HG02623 (cell line): ENCODE measurements at regions not wholly inside any gene's neighbourhood (a gene's known extent, or its start where the extent isn't known, plus 50 kb on each side); places are given as distances from the start of the nearest gene placed in this dataset.
"Not testable (repeated sequence)": the region's sequence is repeated elsewhere in the genome, so short reads cannot be mapped to it uniquely, and the experiment has no call there.

Experiments
- ATAC-seq: cut with Tn5 transposase; IDR thresholded peaks from one replicate; pipeline ENCODE4 v1.9.1; 2021; ENCODE audit warnings: moderate library complexity; ENCODE audit not compliant: unreplicated experiment

DNA sequence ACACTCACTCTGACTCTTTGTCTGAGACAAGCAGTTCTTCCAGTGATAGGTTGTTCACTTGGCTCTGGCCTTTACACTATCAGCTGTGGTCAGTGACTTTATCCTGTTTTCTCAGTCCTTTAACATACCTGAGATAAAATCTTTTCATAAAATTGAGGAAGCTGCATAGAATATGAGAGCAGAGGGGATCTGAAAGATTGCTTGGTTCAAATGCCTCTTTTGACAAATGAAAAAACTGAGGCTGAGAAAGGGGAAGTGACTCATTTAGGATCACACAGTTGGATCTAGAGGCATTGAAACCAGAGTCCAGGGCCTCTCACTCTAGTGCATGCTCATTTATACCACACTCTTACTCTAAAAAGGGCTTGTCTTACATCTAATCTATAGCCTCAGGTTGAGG, 277.0 kb upstream of the TBX18 start:
- no peak for ATAC-seq

DNA sequence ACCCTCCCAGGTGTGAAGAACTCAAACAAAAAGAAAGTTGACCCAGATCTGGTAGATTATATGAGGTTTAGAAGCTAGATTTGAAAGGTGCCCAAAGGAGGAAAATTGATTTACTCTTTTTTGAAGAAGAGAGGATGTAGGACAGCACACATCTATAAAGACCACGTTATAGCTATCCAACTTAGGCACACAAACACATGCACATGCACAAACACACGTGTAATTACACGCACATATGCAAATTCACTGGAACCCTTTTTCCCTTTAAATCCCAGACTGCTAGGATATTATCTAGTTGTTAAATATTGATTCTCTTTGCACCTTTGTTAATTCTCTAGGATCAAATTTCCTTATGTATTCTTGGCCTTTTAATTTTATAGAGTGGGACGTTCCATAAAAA, 272.8 kb upstream of the TBX18 start:
- ATAC-seq, result no peak

DNA sequence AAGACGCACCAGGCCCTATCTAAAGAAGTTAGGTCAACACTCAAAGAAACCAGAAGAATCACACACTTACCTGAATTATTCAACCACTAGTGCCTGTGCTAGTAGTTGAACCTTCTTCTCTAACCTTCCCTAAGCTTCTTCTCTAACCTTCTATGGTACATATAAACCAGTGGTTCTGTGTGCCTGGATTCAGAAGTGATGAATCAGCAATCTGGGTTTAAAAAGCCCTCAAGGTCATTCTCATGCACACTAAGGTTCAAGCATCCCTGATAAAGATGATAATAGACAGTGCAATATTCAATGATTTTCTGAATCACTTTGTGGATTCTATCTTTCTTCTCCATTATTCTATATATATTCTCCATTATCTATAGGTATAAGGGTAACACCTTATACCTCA, 271.4 kb upstream of the TBX18 start:
- no peak for ATAC-seq

DNA sequence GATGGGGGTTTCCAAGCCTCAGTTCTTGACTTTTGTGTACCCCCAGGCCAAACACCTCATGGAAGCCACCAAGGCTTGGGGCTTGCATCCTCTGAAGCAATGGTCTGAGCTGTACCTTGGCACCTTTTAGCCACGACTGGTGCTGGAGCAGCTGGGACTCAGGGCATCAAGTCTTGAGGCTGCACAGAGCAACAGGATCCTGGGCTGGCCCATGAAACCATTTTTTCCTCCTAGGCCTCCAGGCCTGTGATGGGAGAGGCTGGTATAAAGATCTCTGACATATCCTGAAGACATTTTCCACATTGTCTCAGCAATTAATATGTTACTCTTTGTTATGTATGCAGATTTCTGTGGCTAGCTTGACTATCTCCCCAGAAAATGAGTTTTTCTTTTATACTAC, 269.1 kb upstream of the TBX18 start:
- no peak for ATAC-seq

DNA sequence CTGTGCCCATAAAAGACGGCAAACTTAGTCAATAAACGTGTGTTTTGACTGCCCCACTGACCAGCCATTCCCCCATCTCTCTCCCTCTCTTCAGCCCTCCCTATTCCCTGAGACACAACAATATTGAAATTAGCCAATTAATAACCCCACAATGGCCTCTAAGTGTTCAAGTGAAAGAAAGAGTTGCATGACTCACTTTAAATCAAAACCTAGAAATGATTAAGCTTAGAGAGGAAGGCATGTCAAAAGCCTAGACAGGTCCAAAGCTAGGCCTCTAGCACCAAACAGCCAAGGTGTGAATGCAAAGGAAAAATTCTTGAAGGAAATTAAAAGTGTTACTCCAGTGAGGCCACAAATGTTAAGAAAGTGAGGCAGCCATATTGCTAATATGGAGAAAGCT, 261.6 kb upstream of the TBX18 start:
- ATAC-seq, result no peak

DNA sequence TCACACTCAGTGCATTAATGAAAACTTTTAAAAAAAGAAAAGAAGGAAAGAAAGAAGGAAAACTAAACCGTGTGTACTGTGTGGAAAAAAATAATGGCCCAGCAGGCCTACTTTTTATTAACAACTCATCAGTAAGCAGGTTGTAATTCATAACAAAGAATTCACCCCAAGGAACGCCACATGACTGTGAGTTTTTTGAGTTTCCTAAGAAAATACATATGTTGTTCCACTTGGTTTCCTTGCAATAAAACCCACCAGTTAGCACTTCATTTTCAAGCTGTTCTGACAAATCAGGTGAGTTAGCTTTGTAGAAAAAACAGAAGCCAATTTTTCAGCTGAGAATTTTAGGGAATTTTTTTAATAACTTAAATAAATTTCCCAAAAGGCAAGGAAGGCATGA, 259.3 kb upstream of the TBX18 start:
- ATAC-seq, result no peak

DNA sequence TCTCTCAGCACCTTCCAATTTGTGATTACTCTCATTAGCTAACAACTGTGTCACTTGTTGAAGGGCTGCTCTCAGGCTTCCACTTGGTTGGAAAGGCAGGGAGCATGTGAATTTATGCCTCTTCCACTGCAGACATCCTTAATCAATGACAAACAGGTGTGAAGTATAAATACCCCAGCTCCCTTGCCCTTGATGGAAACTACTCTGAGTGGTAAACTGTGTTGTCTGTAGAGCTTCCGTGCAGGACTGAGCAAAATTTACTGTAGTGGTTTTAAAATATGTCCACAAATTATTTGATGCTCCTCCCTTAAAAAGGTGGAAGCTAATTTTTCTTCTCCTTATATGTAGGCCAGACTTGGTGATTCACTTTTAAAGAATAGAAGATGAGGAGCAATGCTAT, 253.0 kb upstream of the TBX18 start:
- ATAC-seq, result no peak

DNA sequence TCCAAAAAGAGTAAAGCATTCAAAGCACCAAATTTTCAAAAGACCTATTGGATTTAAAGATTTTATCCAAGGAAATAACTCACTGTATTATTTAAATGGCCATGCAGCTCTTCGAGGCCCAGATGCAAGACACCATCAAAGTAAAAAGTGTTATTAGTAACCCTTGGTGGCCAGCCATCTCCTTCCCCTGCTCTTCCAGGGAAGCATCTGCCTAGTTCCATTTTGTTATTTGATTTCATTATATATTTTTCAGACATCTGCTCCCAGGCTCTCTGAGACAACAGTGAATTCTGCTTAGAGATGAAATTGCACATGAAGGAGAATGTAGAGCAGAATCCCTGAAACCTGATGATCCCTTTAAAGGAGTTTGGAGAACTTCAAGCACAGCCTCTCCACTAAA, 252.3 kb upstream of the TBX18 start:
- ATAC-seq, result no peak

DNA sequence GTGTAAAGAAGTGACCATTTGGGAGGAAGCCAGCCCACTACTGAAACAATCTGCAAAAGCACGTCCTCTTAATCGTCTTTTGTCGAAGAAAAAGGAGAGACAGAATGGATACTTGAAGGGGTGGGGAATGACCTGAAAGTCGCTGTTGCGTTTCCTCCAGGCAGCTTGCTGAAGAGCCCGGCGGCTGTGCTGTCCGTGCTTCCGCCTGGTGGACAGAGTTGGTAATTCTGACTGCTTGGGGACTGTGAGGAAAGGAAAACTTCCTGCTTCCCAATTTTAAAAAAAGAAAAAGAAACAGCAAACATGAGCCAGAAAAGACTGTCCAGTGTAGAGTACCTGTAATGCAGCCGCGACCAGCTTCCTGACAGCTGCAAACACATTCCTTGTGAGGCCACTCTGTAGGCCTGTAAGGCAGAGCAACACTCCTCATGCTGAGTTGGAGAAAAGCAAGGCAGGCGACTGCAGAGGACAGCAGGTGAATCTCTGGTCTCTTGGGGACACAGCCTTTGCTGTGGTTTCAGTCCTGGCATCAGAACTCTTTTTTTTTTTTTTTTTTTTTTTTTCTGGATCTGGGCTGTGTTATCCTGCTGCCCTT, 251.1 kb upstream of the TBX18 start:
- peak; percentile 75 for ATAC-seq

DNA sequence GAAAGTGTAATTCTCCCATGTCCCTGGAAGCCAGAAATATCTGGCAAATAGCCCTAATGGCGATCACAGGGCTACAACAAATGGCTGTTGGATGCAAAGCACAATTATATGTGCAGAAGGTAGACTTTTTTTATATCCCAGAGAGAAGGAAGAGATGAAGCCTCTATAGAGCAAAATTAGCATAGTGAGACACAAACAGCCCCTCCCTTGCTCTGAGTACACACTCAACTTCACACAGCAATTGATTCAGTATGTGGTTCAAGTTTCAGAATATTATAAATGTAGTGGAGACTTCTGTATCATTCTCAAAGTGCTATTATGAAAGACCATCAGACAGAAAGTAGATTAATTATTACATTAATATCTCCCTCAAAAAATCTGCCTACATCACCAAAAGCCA, 246.5 kb upstream of the TBX18 start:
- no peak for ATAC-seq

DNA sequence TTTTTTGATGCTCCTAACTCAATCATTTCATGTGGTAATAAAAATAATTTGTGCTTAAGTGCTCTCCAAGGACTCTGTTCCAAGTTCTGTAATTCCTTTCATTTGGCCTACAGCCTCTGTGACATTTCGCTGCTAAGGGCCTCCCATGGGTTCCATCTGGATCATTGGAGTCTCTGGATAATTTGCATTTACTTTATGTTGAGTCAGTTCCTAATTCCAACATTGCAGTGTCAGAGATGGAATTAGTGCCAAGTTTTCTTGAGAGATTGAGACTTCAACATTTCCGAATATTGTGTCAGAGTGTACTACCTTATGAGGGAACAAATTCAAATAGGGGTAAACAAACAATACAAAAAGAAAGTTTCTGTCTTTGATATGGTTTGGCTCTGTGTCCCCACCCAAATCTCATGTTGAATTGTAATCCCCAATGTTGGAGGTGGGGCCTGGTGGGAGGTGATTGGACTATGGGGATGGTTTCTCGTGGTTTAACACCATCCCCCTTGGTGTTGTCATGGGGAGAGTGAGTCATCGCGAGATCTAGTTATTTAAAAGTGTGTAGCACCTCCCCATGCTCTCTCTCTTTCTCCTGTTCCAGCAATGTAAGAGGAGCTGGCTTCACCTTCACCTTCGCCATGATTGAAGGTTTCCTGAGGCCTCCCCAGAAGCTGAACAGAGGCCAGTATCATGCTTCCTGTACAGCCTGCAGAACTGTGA, 244.1 kb upstream of the TBX18 start:
- no peak for ATAC-seq

DNA sequence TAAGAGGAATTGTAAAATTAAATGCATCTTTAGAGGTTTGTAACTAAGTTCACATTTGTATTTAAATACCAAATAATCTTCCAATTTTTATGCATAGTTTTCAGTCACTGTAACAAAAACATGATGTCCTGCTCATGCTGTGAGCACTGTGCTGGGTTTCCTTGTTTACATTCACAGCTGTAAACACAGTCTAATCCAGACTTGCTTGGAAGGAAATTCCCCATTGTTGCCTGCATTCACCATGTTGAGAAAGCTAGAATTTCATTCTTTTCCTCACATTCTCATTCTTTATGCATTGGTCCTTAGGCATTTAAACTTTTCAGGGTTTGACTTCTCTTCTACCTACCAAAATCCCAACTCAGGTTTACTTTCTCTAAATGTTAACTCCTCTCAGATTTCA, 242.0 kb upstream of the TBX18 start:
- ATAC-seq, result no peak

DNA sequence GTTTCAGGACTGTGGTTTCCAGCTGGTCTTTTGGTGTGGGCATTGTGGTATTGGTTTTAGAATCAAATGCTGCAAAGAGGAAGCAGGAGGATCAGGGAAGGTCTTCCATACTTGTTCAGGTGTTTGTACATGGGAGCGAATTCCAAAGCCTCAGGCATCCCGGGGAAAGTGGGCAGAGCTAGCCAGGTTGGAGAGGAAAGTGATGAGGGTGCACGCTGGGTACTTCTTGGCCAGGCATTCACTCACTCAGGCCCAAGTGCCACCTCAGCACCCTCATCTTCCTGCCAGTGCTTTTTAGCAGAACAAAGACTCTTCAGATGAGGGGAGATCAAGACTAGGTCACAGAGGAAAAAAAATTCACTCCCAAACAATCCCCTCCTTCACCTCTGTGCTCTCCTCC, 241.1 kb upstream of the TBX18 start:
- ATAC-seq, result no peak

DNA sequence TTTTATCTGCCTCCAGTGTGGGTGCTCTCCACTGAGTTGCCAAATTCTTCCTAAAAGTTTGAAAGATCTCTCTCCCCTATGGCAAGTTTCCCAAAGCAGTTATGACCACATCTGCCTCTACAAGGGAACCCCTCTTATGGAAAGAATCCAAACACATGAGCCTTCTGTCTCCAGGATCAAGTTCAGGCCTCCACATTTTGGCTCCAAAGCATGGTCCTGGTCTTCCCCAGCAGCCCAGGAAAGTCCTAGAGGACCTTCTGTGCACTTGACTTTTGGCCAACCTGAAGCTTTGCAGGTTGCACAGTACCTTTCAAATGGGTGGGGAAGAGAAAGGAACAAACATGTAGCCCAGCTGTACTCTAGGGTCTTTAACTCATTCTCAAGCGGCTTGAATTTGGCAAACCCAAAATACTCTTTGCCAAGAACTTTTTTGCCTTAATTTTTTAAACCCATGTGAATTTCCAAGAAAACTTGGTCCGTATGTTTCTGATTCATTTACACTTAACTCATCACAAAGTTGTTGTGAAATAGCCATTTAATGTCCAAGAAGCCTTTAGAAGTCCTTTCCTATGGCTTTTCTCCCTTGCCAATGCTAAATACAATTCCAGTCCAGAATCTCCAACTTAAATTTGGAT, 240.1 kb upstream of the TBX18 start:
- no peak for ATAC-seq

DNA sequence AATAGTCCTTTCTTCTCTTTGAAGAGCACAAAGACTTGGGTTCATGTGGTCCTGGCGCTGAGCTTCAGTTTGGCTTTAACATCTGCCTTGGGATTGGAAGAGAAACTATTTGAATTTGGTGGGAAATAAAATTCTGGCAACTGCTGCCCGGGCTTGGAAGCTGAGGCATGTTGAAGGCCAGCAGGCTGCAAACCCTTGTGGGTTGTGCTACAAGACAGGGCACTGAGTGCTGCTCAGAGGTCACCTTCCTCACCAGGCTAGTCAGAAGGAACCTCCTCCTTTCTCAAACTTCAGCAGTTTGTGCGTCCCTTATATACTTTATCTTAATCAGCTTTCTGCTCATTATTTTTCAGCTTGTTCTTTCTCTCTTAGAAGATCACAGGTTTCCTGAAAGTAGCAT, 238.4 kb upstream of the TBX18 start:
- ATAC-seq, result no peak

DNA sequence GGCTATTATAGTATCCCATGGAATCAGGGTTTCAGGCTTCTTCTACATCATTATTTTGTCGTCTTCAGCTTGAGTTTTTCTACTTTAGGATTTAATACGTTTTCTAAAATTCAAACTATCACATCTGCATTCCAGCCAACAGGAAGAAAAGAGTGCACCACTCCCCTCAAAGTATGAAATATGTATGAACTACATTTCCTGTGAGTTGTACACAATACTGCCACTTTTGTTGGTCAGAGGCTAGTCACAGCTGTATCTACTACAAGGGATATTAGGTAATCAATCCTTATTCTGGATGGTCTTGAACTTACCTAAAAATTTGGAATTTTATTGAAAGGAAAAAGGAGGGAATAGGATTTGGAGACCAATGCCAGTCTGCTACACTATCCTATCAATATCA, 235.6 kb upstream of the TBX18 start:
- ATAC-seq, result no peak

DNA sequence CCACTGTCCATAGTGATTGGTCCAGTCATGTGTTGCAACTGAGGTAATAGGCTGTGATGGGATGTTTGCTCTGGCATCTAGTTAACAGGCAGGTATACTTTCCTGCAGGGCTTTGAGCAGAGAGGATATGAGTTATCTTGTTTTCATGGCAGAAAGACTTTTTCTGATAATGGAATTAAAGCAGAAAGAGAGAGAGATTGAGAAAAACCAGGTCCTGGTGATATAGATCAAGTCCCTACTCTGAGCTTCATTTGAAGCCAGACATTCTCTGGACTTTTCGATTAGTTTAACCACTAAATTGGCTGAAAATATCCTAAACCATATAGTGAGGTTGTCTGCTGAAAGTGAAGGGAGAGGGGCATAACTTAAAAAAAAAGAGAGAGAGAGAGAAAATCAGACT, 233.8 kb upstream of the TBX18 start:
- ATAC-seq, result no peak

DNA sequence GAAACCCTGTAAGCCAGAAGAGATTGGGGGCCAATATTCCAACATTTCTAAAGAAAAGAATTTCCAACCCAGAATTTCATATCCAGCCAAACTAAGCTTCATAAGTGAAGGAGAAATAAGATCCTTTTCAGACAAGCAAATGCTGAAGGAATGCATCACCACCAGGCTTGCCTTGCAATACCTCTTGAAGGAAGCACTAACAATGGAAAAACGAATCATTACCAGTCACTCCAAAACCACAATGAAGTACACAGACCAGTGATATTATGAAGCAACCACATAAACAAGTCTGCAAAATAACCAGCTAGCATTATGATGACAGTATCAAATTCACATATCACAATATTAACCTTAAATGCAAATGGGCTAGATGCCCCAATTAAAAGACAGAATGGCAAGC, 224.4 kb upstream of the TBX18 start:
- not testable (repeated sequence) for ATAC-seq

DNA sequence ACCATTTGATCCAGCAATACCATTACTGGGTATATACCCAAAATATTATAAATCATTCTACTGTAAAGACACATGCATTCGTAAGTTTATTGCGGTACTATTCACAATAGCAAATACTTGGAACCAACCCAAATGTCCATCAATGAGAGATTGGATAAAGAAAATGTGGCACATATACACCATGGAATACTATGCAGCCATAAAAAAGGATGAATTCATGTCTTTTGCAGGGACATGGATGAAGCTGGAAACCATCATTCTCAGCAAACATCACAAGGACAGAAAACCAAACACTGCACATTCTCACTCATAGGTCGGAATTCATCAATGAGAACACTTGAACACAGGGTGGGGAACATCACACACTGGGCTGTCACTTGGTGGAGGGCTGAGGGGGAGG, 221.1 kb upstream of the TBX18 start:
- not testable (repeated sequence) for ATAC-seq

DNA sequence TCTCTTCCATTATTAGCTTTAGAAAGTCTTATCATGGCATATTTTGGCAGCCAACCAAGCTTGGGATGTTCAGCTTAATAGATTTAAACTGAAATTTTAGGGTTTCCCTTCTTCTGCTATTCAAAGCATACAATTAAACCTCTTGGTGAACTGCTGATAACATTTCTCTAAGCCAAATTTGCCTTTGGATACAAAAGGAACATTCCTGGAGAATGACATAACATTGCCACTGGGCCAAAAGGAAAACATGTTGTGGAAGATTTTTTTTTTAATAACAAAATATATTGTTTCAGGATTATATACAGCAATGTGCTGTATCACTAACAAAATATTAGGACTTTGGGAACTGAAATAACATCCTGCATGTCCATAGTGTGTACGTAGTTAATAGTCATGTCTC, 215.1 kb upstream of the TBX18 start:
- no peak for ATAC-seq

DNA sequence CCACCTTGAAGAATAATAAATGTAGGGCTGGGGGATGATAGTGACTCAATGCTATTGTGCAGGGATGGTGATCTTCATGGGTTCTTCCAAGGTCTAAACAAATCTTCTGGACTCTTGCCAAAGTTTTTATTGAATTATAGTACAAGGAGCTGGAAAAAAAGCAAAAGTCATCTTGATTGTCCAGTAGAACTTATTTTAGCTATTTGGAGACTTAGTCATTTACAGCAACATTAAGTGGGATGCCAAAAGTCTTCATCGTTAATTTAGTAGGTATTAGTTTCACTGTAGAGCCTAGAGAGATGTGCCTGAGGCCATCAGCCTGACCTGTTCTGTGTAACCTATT, 212.9 kb upstream of the TBX18 start:
- no peak for ATAC-seq

DNA sequence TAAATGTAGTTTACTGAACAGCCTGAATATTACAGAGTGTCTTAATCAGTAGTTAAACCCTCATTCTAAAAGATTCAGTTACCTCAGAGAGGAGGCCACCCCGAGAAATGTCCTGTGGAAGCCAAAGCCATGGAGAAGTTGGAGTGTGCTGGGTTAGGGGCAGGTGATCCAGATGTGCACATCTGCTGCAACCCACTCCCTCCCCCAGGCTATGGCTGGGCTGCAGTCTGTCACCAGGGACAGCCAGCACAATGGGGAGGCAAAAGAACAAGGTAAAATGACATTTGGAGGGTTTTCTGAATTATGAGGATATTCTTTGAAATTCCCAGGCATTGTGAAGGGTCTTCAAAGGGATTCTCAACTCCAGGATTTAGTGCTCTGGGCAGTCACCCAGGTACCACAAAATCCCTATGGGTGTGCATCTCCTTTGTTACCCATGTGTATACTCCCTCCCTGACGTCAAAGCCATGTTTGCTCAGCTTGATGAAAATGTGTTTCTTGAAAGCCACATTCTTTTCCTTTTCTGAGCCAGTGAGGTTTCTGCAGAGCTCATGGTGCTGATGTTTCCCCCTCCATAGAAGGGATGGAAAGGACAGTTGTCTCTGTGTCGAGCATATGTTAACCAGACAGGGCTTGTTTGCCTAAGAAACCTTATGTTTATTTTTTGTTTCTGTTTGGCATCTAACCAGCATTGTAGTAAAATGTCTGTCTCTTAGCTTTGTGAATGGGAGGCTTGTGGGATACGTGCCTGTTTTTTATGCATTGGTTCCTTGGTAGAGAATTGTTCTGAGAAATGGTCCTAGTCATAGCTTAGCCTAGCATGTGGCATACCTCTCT, 212.3 kb upstream of the TBX18 start:
- no peak for ATAC-seq
